Effector memory CD4-positive, alpha-beta T cell (primary cell): ENCODE measurements at regions not wholly inside any gene's neighbourhood (a gene's known extent, or its start where the extent isn't known, plus 50 kb on each side); places are given as distances from the start of the nearest gene placed in this dataset.
A peak's percentile ranks its signal among the peaks of the same experiment; 100 is the strongest.

Source experiments
- DNase-seq, 3 donors: peaks; one replicate each; pipeline ENCODE4 v3.0.0-alpha.2; 2020
- H3K27ac ChIP-seq: 2 replicates; pipeline ENCODE4 v1.7.0; 2013; ENCODE audit warnings: mild to moderate bottlenecking, low read length, moderate library complexity; ENCODE audit not compliant: insufficient read depth, poor library complexity, severe bottlenecking
- H3K27me3 ChIP-seq: replicated peaks from 2 replicates; pipeline ENCODE4 v1.7.0; 2013; ENCODE audit warnings: mild to moderate bottlenecking, low read length; ENCODE audit not compliant: insufficient read depth, control insufficient read depth, poor library complexity, severe bottlenecking
- H3K36me3 ChIP-seq: 2 replicates; pipeline ENCODE4 v1.7.0; 2013; ENCODE audit warnings: mild to moderate bottlenecking, low read length, moderate library complexity; ENCODE audit not compliant: control insufficient read depth, insufficient read depth
- H3K4me1 ChIP-seq: 2 replicates; pipeline ENCODE4 v1.7.0; 2013; ENCODE audit warnings: low read length, mild to moderate bottlenecking; ENCODE audit not compliant: control insufficient read depth, insufficient read depth, poor library complexity, severe bottlenecking
- H3K4me3 ChIP-seq: 2 replicates; pipeline ENCODE4 v1.7.0; 2013; ENCODE audit warnings: low read length, low read depth, mild to moderate bottlenecking; ENCODE audit not compliant: insufficient read depth, poor library complexity, severe bottlenecking
- H3K9me3 ChIP-seq: 2 replicates; pipeline ENCODE4 v1.7.0; 2013; ENCODE audit warnings: mild to moderate bottlenecking, low read length, moderate library complexity; ENCODE audit not compliant: control insufficient read depth

- no peak overlapping the region for H3K27ac ChIP-seq
Observed at GRCh38 chr6:148128014-148128730, 214.5 kb upstream of the SASH1 start.

GRCh38 chr6:148134592-148134991, 208.0 kb upstream of the SASH1 start:
- H3K9me3 ChIP-seq = no peaks in the 10 kb centered on the region
- DNase-seq = no peak
- no peaks in the 10 kb centered on the region for H3K36me3 ChIP-seq
- no peaks in the 10 kb centered on the region for H3K27me3 ChIP-seq
- H3K27ac ChIP-seq = no peak overlapping the region
- no peak overlapping the region for H3K4me3 ChIP-seq
- H3K4me1 ChIP-seq = no peaks in the 10 kb centered on the region

More at GRCh38 chr6:148128014-148128730, 214.5 kb upstream of the SASH1 start:
- no peaks in the 10 kb centered on the region for H3K27me3 ChIP-seq
- no peak overlapping the region for H3K4me3 ChIP-seq
- no peaks in the 10 kb centered on the region for H3K4me1 ChIP-seq
- DNase-seq = no peak
- no peaks in the 10 kb centered on the region for H3K9me3 ChIP-seq
- no peaks in the 10 kb centered on the region for H3K36me3 ChIP-seq

- H3K27ac ChIP-seq = no peak overlapping the region
- no peaks in the 10 kb centered on the region for H3K4me1 ChIP-seq
- H3K27me3 ChIP-seq = no peaks in the 10 kb centered on the region
- no peaks in the 10 kb centered on the region for H3K36me3 ChIP-seq
- no peaks in the 10 kb centered on the region for H3K9me3 ChIP-seq
- H3K4me3 ChIP-seq = no peak overlapping the region
- no peak for DNase-seq
Observed at GRCh38 chr6:148136586-148136985, 206.1 kb upstream of the SASH1 start.

GRCh38 chr6:148137652-148138051, 205.0 kb upstream of the SASH1 start:
- Histone ChIP-seq H3K27ac (no peak overlapping the region), H3K4me3 (no peak overlapping the region), H3K27me3 (no peaks in the 10 kb centered on the region), H3K9me3 (no peaks in the 10 kb centered on the region), H3K4me1 (no peaks in the 10 kb centered on the region), H3K36me3 (no peaks in the 10 kb centered on the region)
- no peak for DNase-seq

- H3K27me3 ChIP-seq = no peaks in the 10 kb centered on the region
- H3K27ac ChIP-seq = no peak overlapping the region
- no peaks in the 10 kb centered on the region for H3K4me1 ChIP-seq
- H3K4me3 ChIP-seq = no peak overlapping the region
- H3K9me3 ChIP-seq = no peaks in the 10 kb centered on the region
- no peak for DNase-seq
- H3K36me3 ChIP-seq = no peaks in the 10 kb centered on the region
Observed at GRCh38 chr6:148138573-148138972, 204.1 kb upstream of the SASH1 start.

- Histone ChIP-seq H3K36me3 (no peaks in the 10 kb centered on the region), H3K27ac (no peak overlapping the region), H3K9me3 (no peaks in the 10 kb centered on the region), H3K4me1 (peaks cover 1% of the 10 kb centered on the region), H3K4me3 (no peak overlapping the region), H3K27me3 (no peaks in the 10 kb centered on the region)
- DNase-seq = no peak
Observed at GRCh38 chr6:148140772-148141557, 201.7 kb upstream of the SASH1 start.

- Histone ChIP-seq H3K36me3 (no peaks in the 10 kb centered on the region), H3K27me3 (no peaks in the 10 kb centered on the region), H3K4me1 (peaks cover 6% of the 10 kb centered on the region), H3K4me3 (no peak overlapping the region), H3K9me3 (no peaks in the 10 kb centered on the region), H3K27ac (no peak overlapping the region)
- no peak for DNase-seq
Observed at GRCh38 chr6:148142821-148143220, 199.8 kb upstream of the SASH1 start.

GRCh38 chr6:148143771-148144170, 198.9 kb upstream of the SASH1 start:
- Histone ChIP-seq H3K27me3 (no peaks in the 10 kb centered on the region), H3K4me3 (no peak overlapping the region), H3K9me3 (no peaks in the 10 kb centered on the region), H3K27ac (no peak overlapping the region), H3K4me1 (peaks cover 6% of the 10 kb centered on the region), H3K36me3 (no peaks in the 10 kb centered on the region)
- no peak for DNase-seq

GRCh38 chr6:148144917-148145521, 197.6 kb upstream of the SASH1 start:
- H3K27me3 ChIP-seq = no peaks in the 10 kb centered on the region
- no peaks in the 10 kb centered on the region for H3K36me3 ChIP-seq
- peak in 2 of 3 donors; percentile 12 to 35 for DNase-seq
- peaks cover 6% of the 10 kb centered on the region for H3K4me1 ChIP-seq
- H3K9me3 ChIP-seq = no peaks in the 10 kb centered on the region
- no peak overlapping the region for H3K27ac ChIP-seq
- H3K4me3 ChIP-seq = no peak overlapping the region
